Mucosa of stomach (tissue), 1 donor: ENCODE measurements at regions not wholly inside any gene's neighbourhood (a gene's known extent, or its start where the extent isn't known, plus 50 kb on each side); places are given as distances from the start of the nearest gene placed in this dataset.
"Not testable (repeated sequence)": the region's sequence is repeated elsewhere in the genome, so short reads cannot be mapped to it uniquely, and the experiment has no call there.

ENCODE experiments used
- H3K27me3 ChIP-seq: one replicate; pipeline ENCODE4 v1.7.0; 2013; ENCODE audit warnings: mild to moderate bottlenecking, low read length; ENCODE audit not compliant: control insufficient read depth, insufficient read depth
- H3K36me3 ChIP-seq: one replicate; pipeline ENCODE4 v1.7.0; 2013; ENCODE audit warnings: low read length; ENCODE audit not compliant: control insufficient read depth, insufficient read depth
- H3K4me1 ChIP-seq: one replicate; pipeline ENCODE4 v1.7.0; 2013; ENCODE audit warnings: mild to moderate bottlenecking, low read length; ENCODE audit not compliant: control insufficient read depth, insufficient read depth
- H3K4me3 ChIP-seq: one replicate; pipeline ENCODE4 v1.7.0; 2013; ENCODE audit warnings: low read length
- H3K9ac ChIP-seq: one replicate; pipeline ENCODE4 v1.7.0; 2013; ENCODE audit warnings: mild to moderate bottlenecking, low read length, moderate library complexity
- H3K9me3 ChIP-seq: one replicate; pipeline ENCODE4 v1.7.0; 2013; ENCODE audit warnings: mild to moderate bottlenecking, low read length, moderate library complexity; ENCODE audit not compliant: control insufficient read depth
- donor health status: Pancreatic carcinoma.

GRCh38 chr19:28150129-28150528 is 1062.8 kb downstream of the UQCRFS1 start:
- Histone ChIP-seq H3K36me3 (no peaks in the 10 kb centered on the region), H3K4me1 (no peaks in the 10 kb centered on the region), H3K4me3 (no peak overlapping the region), H3K9me3 (no peaks in the 10 kb centered on the region), H3K9ac (no peak overlapping the region), H3K27me3 (no peaks in the 10 kb centered on the region)

DNA sequence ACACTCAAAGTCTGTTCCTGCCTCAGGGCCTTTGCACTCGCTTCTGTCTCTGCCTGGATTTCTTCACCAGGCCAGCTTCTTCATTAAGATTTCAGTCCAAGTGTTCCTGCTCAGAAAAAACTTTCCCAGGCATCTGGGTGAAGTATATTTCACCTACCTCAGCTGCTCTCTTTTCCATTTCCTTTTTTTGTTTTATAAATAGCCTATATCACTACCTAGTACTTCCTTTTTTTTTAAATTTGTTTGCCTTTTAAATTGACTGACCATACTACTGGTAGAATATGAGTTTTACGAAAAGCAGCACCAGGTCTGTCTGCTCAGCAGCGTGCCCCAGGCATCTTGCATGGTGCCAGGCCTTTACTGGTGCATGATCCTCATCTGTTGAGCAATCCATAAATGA is 1064.4 kb downstream of the UQCRFS1 start:
- Histone ChIP-seq H3K9ac (no peak overlapping the region), H3K4me1 (no peaks in the 10 kb centered on the region), H3K27me3 (no peaks in the 10 kb centered on the region), H3K4me3 (no peak overlapping the region), H3K36me3 (no peaks in the 10 kb centered on the region), H3K9me3 (no peaks in the 10 kb centered on the region)

DNA sequence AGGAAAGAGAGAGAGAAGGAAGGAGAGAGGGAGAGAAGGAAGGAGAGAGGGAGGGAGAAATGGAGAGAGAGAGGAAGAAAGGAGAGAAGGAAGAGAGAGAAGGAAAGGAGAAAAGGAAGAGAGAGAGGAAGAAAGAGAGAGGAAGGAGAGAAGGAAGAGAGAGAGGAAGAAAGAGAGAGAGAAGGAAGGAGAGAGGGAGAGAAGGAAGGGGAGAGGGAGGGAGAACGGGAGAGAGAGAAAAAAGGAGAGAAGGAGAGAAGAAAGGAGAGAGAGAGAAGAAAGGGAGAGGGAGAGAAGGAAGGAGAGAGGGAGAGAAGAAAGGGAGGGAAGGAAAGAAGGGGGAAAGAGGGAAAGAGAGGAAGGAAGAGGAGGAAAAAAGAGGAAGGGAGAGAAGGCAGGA is 1070.7 kb downstream of the UQCRFS1 start:
- H3K36me3 ChIP-seq: no peaks in the 10 kb centered on the region
- H3K27me3 ChIP-seq: no peaks in the 10 kb centered on the region
- no peak overlapping the region for H3K4me3 ChIP-seq
- H3K9me3 ChIP-seq: no peaks in the 10 kb centered on the region
- H3K9ac ChIP-seq: no peak overlapping the region
- no peaks in the 10 kb centered on the region for H3K4me1 ChIP-seq

DNA sequence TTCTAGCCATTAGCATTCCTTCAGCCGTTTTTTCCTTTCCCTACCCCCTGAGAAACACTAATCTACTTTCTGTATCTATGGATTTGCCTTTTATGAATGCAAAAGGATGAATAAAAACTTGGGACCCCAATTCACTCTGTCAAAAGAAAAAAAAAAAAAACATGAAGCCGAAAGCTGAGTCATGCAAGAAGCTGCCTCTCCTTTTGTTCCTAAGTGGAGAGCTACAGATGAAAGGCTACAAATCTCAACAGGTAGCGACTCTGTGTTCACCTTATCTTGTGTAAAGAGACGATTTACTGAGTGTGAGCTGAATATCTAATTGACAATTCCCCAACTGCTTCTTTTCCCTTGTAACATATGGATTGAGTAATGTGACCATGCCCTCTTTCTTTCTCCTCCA is 1072.8 kb downstream of the UQCRFS1 start:
- H3K36me3 ChIP-seq: no peaks in the 10 kb centered on the region
- H3K4me1 ChIP-seq: no peaks in the 10 kb centered on the region
- H3K9ac ChIP-seq: no peak overlapping the region
- H3K4me3 ChIP-seq: no peak overlapping the region
- H3K27me3 ChIP-seq: no peaks in the 10 kb centered on the region
- H3K9me3 ChIP-seq: no peaks in the 10 kb centered on the region

DNA sequence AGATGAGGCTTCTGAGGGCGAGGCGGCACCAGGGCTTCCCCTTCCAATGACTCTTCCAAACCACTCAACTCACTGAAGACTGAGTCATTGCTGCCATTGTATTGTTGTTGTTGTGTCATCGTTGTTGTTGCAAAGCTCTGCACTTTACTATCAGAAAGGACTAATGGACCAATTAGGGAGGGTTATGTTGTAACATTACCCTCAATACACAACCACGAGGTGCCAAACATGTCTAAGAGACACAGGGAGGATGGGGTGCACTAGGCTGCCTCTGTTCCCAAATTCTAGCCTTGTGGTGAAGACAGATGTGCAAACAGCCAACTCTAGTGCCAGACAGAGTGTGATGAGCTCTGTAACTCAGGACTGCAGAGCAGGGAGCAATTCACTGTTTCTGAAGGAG is 1075.2 kb downstream of the UQCRFS1 start:
- Histone ChIP-seq H3K9ac (no peak overlapping the region), H3K36me3 (no peaks in the 10 kb centered on the region), H3K27me3 (no peaks in the 10 kb centered on the region), H3K4me3 (no peak overlapping the region), H3K4me1 (no peaks in the 10 kb centered on the region), H3K9me3 (no peaks in the 10 kb centered on the region)

GRCh38 chr19:28136796-28137195 is 1076.2 kb downstream of the UQCRFS1 start:
- no peak overlapping the region for H3K4me3 ChIP-seq

GRCh38 chr19:28135825-28136224 is 1077.1 kb downstream of the UQCRFS1 start:
- H3K9ac ChIP-seq: no peak overlapping the region
- H3K36me3 ChIP-seq: no peaks in the 10 kb centered on the region
- H3K4me1 ChIP-seq: no peaks in the 10 kb centered on the region
- H3K9me3 ChIP-seq: no peaks in the 10 kb centered on the region
- H3K4me3 ChIP-seq: no peak overlapping the region
- no peaks in the 10 kb centered on the region for H3K27me3 ChIP-seq

More at GRCh38 chr19:28136796-28137195, 1076.2 kb downstream of the UQCRFS1 start:
- H3K4me1 ChIP-seq: no peaks in the 10 kb centered on the region
- H3K27me3 ChIP-seq: no peaks in the 10 kb centered on the region
- H3K9me3 ChIP-seq: no peaks in the 10 kb centered on the region
- H3K36me3 ChIP-seq: no peaks in the 10 kb centered on the region
- H3K9ac ChIP-seq: no peak overlapping the region

DNA sequence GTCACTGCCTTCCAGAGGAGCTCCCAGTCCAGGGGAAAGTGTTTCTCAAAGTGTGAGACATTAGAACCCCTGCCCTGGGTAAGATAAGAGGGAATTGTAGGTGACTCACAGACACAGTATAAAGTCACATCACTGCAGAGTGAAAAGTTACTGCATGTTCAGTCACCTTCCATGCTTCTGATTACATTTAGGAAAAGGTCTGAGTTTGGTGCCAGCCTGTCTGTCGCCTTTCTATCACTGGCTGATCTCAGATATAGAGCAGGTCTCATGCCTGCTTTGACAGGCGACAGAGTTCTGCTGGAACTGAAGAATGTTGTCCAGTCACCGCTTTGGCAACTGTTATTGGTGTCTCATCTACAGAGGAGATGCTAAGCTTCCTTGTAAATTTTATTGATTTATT is 1078.6 kb downstream of the UQCRFS1 start:
- H3K4me3 ChIP-seq: no peak overlapping the region
- no peaks in the 10 kb centered on the region for H3K36me3 ChIP-seq
- H3K9ac ChIP-seq: no peak overlapping the region
- H3K27me3 ChIP-seq: no peaks in the 10 kb centered on the region
- no peaks in the 10 kb centered on the region for H3K9me3 ChIP-seq
- H3K4me1 ChIP-seq: no peaks in the 10 kb centered on the region

DNA sequence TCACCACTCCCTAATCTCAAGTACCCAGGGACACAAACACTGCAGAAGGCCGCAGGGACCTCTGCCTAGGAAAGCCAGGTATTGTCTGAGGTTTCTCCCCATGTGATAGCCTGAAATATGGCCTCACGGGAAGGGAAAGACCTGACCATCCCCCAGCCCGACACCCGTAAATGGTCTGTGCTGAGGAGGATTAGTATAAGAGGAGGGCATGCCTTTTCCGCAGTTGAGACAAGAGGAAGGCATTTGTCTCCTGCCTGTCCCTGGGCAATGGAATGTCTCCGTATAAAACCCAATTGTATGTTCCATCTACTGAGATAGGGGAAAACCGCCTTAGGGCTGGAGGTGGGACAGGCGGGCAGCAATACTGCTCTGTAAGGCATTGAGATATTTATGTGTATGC is 1082.1 kb downstream of the UQCRFS1 start:
- not testable (repeated sequence) for H3K9ac ChIP-seq, H3K4me3 ChIP-seq, H3K27me3 ChIP-seq, H3K9me3 ChIP-seq, H3K36me3 ChIP-seq, H3K4me1 ChIP-seq

DNA sequence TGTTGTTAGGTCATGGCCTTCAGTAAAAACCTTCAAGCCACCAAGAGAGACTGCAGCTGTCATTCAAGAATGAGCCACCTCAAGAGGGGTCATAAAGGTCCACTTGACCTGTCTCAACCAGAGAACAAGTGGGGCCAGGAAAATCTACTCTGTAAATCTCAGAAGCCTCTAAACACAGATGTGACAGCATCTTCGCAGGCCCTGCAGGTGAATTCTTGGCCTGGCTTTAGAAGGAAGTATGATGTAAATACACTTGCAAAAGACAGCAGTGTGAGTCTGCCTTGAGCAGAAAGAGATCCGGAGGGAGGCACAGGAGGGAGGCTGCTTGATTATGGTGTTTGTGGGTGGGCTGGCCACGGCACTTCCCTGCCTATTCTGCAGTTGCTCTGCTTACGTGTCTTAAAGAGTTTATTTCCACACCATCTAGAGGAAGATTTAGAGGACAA is 1082.9 kb downstream of the UQCRFS1 start:
- no peaks in the 10 kb centered on the region for H3K36me3 ChIP-seq
- no peaks in the 10 kb centered on the region for H3K27me3 ChIP-seq
- no peaks in the 10 kb centered on the region for H3K4me1 ChIP-seq
- H3K4me3 ChIP-seq: no peak overlapping the region
- H3K9ac ChIP-seq: no peak overlapping the region
- H3K9me3 ChIP-seq: no peaks in the 10 kb centered on the region

GRCh38 chr19:28128341-28128740 is 1084.6 kb downstream of the UQCRFS1 start:
- H3K4me1 ChIP-seq: no peaks in the 10 kb centered on the region
- no peaks in the 10 kb centered on the region for H3K9me3 ChIP-seq
- no peaks in the 10 kb centered on the region for H3K27me3 ChIP-seq
- H3K9ac ChIP-seq: no peak overlapping the region
- H3K4me3 ChIP-seq: no peak overlapping the region
- H3K36me3 ChIP-seq: no peaks in the 10 kb centered on the region

DNA sequence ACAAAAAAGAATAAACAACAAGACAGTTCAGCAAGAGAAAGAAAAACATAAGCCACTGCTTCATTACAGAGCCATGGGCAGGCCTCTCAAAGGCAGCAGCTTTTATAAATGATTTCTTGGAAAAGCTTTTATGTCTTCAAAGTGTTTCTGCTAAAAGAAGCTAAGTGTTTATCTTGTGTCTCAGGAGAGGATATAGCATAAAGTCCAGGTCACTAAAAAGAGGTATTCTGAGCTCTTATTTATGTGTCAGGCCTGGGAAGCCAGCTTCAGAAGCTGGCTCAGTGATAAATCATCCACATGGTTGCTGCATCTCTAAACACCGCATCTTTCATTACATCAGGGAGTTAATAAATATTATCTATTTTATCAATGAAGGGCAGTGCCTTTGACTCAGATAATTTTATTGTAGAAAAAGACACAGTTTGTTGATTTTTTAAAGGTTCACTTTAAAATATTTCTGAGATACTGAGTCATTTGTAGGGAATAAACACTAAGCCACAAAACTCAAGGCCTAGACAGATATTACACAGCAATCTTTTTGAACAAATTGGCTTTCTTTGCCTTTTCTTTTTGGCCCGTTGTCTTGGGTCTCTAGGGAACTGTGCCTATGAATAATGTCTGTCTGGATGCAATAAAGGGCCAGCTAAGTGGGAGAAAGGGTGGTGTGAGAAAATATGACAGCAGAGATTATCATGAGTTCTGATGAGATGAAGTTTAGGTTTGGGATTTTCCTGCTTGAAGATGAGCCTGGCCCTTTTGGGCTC is 1086.6 kb downstream of the UQCRFS1 start:
- Histone ChIP-seq H3K36me3 (no peaks in the 10 kb centered on the region), H3K4me1 (no peaks in the 10 kb centered on the region), H3K4me3 (no peak overlapping the region), H3K27me3 (no peaks in the 10 kb centered on the region), H3K9ac (no peak overlapping the region), H3K9me3 (no peaks in the 10 kb centered on the region)

GRCh38 chr19:28122734-28123133 is 1090.2 kb downstream of the UQCRFS1 start:
- no peaks in the 10 kb centered on the region for H3K36me3 ChIP-seq
- H3K9ac ChIP-seq: no peak overlapping the region
- H3K9me3 ChIP-seq: no peaks in the 10 kb centered on the region

More at GRCh38 chr19:28122734-28123133, 1090.2 kb downstream of the UQCRFS1 start:
- Histone ChIP-seq H3K27me3 (no peaks in the 10 kb centered on the region), H3K4me3 (no peak overlapping the region), H3K4me1 (no peaks in the 10 kb centered on the region)
